ENCODE measurements at regions not wholly inside any gene's neighbourhood (a gene's known extent, or its start where the extent isn't known, plus 50 kb on each side); places are given as distances from the start of the nearest gene placed in this dataset.
A peak's percentile ranks its signal among the peaks of the same experiment; 100 is the strongest.
"Not testable (repeated sequence)": the region's sequence is repeated elsewhere in the genome, so short reads cannot be mapped to it uniquely, and the experiment has no call there.

DNA sequence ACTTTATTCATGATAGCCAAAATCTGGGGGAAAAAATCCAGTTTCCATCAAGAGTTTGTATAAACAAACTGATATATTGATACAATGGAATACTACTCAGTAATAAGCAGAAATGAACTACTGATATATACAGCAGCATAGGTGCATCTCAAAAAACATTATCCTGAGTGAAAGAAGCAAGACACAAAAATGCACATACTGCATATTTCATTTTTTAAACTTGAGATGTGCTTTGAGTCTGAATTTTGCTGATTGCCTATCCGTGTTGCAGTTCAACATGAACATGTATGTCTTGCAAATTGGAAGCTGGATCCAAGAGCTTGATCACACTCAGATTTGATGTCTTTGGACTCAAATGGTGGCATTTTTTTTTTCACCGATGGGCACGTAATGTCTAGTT, 132.4 kb downstream of the TSEN15 start:
- DNase-seq (ENCODE audit: low spot score) = no peak

DNA sequence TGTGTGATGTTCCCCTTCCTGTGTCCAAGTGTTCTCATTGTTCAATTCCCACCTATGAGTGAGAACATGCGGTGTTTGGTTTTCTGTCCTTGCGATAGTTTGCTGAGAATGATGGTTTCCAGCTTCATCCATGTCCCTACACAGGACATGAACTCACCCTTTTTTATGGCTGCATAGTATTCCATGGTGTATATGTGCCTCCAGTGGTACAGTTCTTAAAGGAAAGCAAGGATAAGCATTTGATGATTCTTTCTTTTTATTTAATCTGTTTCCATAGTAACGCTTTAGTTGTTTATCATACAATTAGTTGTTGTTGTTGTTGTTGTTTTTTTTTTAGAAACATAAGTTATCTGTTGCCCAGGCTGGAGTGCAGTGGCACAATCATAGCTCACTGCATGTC, 133.1 kb downstream of the TSEN15 start:
- not testable (repeated sequence) for DNase-seq (ENCODE audit: low spot score)

DNA sequence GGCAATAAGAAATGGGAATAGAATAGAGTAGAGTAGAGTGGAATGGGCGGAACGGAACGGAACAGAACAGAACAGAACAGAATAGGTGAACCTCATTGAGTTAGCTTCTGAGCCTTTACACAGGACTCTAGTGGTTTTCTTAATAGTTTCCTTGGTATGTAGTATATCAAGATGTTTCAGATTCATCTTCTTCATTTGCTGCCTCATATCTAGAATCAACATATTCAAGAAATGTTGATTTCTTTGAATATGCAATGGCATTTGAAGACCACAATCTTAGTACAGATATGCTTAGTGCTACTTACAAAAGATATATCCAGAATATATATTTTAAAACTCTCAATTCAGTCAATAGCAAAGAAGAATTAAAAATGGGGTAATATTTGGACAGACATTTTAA, 133.8 kb downstream of the TSEN15 start:
- DNase-seq (ENCODE audit: low spot score) = no peak

DNA sequence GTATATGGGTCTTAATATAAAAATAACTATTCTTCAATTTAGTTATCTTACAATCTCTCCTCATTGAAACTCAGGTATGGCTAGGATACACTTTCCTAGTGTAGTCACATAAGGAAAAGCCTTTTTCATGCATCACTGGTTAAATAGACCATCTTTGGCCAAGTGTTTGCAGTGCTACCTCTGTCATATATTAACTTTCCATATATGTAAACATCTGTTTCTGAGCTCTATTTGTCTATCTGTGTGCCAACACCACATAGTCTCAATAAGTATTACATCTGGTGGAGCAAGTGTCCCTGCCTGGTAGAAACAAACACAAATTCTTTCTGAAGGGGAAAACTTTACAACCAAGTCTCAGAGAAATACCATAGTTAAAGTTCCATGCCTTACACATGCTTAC, 134.6 kb downstream of the TSEN15 start:
- DNase-seq (ENCODE audit: low spot score) = no peak

DNA sequence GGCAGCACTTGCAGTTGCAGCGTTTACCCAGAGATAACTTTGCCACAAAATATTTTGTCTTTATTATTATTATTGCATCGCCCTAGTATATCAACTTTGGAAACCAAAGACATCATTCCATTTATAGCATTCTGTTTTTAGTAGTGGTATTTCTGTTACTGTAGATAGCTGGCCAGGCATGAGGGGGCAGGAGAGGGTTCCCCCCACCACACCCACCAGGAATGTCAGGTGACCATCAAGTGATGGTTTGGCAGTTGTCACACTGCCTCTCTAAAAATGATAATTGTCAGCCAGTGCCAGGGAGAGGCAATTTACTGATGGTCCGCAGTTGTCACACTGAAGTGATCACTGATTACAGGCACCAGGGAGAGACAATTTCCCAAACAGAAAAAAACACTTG, 135.6 kb downstream of the TSEN15 start:
- no peak for DNase-seq (ENCODE audit: low spot score)

DNA sequence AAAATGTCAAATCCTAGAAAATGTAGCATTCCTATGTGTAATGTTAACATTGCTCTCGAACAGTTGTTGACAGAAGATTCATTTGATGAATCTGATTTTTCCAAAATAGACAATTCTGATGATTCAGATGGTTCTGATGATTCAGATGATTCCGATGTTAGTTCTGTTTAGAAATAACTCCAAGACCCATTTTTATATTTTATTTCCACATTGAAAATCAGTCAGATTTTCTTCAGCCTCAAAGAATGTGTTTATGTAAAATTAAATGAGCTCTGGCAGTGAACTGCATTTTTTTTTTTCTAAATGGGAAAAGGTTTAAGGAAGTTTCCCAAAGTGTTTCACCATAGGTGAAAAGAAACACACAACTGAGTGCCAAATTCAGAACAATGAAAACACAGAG, 136.5 kb downstream of the TSEN15 start:
- no peak for DNase-seq (ENCODE audit: low spot score)

DNA sequence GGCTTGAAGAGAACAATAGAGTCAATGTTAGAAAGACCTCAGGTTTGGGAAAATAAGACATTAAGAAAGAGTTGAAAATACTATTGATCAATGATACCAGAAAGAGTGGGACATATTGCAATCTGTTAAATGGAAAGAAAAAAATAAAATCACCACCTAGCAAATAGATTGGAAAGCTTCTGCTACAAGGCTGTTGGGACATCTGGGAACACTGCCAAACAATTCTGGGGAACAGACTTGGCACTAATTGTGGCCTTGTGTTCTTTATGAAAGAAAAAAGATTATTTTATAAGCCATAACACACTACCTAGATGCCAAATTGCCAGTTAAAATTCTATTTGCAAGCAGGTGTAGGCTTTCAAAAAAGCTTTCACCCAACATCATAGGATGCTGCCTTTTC, 137.8 kb downstream of the TSEN15 start:
- DNase-seq (ENCODE audit: low spot score) = no peak

DNA sequence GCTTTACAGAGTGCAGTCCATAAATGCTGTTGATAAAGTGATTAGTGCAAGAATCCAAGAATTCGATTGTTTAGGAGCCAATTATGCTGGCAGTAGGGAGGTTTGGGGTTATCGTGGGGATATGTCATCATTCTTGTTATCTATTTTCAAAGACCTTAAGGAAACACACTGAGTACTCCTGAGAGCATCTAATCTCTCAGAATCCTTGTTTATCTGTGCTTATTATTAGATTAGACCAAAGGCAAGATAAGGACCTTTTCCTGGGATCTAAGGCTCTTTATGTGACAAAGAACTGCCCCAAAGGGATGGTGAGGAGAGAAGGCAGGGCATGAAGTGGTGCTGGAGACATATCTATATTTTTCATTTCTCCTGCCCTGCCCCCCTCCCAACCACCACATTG, 139.1 kb downstream of the TSEN15 start:
- no peak for DNase-seq (ENCODE audit: low spot score)

DNA sequence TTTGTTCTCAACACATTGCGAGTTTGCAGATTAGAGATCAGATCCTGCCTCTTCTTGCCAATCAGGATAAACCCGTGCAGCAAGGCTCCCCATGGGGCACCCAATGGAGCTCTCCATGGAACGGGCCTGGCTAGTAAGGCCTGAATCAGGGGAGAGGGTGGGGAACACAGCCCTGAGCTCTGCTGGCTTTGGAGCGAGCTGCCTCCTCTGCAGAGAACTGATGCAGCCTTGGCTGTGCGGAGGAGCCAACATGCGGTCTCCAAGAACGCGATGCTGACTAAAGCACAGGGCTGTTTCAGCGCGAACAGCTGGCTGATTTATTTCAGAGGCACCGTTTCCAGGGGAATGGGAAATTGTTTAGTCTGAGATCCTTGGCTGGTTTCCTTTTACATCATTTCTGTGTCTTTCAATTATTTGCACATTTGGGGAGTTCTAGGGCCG, 139.7 kb downstream of the TSEN15 start:
- DNase-seq (ENCODE audit: low spot score) = no peak

DNA sequence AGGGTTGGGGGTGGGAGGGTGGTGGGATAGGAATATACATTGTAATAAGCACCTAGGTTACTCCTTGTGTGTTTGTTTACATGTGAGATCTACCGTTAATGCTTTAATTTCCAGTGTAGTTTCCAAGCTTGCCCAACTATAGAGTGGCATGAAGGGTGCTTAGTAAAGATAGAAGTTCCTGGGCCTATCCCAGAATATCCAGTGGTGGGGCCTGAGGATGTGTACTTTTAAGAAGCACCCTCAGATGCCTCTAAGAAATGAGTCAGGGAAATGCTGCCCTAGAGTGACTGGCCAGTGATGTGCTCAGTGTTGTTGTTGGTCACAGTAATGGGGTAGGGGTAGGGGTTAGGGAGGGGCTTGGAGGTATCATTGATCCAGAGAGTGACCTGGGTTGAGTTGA, 141.3 kb downstream of the TSEN15 start:
- no peak for DNase-seq (ENCODE audit: low spot score)

DNA sequence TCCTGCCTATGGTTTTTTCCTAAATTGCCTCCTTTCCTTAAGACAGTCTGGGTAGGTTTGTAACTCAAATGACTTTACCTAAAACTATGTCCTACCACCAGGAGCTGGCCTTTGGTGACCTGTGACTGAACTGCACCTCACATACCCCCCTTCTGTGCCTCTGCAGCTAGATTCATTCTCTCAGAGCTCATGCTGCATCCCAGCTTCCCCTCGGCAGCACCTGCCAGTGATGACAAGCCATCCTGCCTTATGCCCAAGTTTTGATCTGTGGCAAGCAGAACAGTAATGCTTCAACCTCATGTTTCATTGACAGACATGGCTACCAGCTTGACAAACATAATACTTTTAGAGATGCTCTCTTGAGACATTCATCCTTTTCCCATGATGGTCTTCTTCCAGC, 141.9 kb downstream of the TSEN15 start:
- DNase-seq (ENCODE audit: low spot score) = no peak

DNA sequence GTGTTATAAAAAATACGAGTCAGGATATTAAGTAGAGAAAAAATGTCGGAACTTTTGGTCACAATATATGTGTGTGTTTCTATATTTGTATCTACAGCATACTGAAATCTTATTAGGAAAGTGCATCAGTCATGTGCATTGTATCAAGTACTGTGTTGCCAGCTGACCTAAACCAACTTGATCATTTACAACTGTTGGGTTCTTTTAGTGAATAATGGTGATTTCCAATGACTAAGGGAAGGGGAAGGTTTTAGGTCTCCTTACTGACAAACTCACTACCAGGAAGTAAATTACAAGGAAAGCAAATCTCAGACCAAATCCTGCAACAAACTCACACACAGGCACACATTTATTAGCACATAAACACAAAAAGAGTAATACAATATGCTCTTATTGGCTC, 142.7 kb downstream of the TSEN15 start:
- DNase-seq (ENCODE audit: low spot score) = no peak

DNA sequence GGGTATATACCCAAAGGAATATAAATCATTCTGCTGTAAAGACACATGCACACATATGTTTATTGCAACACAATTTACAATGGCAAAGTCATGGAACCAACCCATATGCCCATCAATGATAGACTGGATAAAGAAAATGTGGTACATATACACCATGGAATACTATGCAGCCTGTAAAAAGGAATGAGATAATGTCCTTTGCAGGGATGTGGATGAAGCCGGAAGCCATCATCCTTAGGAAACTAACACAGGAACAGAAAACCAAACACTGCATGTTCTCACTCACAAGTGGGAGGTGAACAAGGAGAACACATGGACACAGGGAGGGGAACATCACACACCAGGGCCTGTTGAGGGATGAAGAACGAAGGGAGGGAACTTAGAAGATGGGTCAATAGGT, 144.2 kb downstream of the TSEN15 start:
- not testable (repeated sequence) for DNase-seq (ENCODE audit: low spot score)

DNA sequence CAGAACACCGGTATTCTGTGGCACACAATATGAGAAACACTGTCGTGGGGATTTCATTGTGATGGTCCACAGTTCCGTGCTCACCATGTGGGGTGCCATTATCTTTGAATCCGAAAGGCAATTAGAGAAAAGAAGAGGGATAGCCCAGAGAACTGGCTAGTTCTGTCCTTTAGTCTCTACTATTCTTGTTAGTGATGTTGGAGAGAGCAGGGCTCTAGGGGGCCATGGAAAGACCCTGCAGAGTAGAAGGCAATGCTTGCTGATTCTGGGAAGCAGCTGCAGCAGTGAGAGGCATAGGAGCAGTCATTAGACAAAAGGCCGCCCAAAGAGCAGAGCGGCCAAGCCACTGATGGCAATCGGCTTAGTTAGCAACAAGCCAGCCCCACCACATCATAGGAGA, 146.3 kb downstream of the TSEN15 start:
- DNase-seq (ENCODE audit: low spot score) = no peak

DNA sequence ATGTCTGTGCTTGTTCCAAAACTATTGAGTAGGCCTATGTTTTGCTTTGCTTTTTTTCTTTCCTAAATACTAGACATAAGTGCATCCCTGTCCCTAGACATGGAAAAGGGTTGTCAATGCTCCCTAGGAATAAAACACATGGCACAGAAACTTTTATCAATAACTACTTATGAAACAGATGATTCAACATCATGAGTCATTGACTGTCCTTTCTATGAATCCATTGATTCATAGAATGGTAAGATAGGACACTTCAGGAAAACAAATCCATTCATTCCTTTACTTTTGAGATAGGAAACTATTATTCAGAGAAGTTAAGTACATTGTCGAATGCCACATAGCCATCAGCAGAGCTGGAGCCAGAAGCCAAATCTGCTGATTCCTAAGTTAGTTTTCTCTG, 147.5 kb downstream of the TSEN15 start:
- no peak for DNase-seq (ENCODE audit: low spot score)

DNA sequence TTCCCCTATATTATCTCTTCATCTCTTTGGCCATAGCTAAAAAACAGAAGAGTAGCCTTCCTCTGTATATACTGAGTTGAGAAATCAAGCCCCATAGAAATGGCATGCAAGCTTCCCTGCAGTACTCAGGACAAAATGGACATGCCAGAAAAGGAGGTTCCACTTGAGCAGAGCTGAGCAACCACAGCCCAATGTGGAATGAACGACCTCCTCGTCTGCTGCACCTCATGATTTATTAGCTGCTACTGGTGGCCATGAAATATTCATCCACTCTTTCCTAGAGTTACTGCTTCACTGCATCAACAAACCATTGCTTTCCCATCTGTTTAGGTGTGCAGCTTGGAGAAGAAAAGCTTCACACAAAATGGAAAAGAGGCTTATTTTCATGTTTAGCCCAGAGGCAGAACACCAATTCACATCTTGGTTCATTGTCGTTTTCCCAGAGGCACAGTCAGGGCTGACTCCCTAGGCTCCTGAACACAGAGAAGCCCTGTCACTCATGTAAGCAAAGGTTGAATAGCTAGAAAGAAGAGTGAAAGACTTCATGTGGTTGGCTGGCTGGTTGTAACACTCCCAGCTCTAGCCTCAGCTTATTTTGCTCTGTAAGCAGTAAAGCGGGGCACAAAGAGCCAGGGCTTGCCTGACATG, 148.0 kb downstream of the TSEN15 start:
- DNase-seq (ENCODE audit: low spot score) = no peak

DNA sequence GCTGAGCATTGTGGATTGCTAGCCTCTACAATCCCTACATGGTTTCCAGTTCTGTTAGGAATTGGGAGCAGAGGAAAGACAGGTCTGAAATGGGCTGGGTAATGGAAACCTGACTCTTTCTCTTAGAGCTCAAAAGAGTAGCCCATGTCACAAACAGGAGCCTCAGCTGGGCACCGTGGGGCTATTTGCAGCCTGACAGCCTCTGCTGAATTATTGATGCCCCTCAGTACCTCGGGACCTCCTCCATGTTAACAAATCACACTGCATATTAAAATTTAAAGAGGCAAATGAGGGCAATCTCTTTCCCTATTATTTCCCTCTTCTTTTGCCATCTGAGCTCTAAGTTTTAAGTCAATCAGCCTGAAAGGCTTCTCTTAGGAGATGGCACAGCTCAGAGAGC, 157.1 kb downstream of the TSEN15 start:
- DNase-seq (ENCODE audit: low spot score) = no peak

DNA sequence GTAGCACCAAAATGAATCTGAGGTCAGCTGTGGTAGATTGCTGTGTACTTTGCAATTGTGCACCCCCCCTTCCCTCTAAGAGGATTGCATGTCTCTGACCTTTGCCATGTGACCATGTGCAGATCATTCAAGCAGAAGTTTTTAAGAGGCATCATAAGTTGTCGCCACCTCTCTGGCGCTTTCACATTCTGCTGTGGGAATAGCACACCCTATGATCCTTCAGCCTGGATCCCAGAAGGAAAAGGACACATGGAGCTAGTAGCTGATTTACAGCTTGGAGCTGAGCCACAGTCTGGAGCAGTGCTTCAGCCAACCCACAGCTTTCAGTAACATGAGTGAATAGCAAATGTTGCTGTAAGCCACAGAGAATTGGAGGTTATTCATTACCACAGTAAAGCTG, 158.5 kb downstream of the TSEN15 start:
- DNase-seq (ENCODE audit: low spot score) = no peak

DNA sequence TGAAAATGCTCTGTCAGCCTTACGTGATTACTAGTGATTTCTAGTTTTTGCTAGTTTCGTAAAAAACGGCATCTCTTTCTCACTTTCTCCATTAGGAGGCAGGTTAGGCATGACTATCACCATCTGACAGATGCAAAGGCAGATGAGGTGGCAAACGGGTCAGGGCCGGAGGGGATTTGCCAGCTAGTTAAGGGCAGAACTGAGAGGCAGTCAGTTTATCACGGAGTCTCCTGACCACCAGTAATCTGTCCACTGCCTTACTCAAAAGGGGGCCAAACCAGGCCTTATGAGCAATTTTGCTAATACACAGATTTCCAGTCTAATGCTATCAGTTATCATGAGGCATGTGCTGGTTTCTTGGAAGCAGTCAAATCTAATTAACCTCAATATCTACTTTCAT, 159.3 kb downstream of the TSEN15 start:
- DNase-seq (ENCODE audit: low spot score) = no peak

DNA sequence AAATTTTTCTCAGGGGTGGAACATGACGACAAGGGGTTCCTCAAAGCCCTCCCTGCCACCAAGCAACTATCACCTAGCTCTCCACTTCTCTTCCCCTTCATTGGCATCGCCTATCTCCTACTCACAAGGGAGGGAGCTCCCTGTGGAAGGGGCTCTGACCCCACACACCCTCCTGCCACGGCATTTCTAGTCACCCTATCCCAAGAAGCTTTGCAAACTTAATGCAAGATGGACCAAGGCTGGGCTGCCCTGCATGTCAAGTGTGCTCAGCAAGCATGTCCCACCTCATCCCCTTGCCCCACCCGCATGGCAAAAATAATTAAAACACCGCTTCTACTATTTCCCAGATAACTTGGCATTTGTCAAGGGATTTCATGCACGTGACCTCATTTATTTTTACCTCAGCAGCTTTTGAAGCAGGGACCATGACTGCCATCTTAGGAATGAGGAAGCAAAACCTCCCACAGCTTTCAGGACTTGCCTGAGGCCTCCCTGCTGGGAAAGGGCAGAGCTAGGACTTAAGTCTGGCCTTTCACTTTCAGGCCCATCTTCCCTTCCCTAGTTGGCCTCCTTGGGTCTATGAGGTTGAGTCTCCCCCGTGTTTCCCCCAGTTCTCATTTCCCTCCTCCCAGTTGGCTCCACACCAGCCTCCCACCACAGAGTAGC, 161.3 kb downstream of the TSEN15 start:
- peak; percentile 6 for DNase-seq (ENCODE audit: low spot score)

DNA sequence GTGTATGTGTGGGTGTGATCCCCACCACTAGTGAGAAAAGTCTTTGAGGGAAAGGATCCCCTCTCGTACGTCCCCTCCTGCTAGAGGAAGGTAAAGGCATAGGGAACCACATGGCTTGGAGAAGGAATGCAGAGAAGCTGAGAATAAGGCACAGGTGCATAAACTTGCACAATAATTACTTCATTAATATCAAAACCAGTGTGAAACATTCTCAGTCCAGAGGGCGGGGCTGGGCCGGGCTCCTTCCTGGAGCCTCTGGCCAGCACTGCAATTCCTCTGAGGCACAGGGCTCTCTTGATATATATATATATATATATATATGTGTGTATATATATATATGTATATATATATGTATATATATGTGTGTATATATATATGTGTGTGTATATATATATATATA, 162.6 kb downstream of the TSEN15 start:
- DNase-seq (ENCODE audit: low spot score) = no peak

DNA sequence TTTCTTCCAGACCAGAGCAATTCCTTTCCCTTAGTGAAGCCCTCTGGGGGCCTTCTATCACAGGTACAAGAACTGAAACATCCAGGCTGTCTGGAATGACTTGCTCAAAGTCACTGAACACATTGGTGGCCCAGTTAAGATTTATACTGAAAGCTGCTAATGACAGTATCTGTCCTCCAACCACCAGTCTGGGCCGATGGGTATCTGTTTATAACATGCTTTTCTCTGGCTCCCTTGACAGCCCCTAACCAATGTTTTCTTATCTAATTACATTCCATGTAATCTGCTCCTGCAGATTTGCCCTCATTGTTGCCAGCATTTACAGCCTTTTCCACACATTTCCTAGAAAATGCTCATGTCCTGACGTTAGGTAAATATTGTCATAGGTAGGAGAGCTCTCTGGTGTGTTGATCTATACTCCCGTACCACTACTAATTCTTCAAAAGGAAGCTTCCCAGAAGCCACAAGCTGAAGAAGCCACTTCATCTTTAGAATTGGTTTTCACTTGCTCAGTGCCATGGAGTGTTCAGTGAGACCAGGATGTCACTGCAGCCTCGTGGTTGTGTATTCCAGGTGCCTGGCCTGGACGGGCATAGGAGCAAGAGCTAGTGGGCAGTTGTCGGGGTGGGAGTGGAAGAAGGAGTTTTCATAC, 163.9 kb downstream of the TSEN15 start:
- DNase-seq (ENCODE audit: low spot score) = no peak

DNA sequence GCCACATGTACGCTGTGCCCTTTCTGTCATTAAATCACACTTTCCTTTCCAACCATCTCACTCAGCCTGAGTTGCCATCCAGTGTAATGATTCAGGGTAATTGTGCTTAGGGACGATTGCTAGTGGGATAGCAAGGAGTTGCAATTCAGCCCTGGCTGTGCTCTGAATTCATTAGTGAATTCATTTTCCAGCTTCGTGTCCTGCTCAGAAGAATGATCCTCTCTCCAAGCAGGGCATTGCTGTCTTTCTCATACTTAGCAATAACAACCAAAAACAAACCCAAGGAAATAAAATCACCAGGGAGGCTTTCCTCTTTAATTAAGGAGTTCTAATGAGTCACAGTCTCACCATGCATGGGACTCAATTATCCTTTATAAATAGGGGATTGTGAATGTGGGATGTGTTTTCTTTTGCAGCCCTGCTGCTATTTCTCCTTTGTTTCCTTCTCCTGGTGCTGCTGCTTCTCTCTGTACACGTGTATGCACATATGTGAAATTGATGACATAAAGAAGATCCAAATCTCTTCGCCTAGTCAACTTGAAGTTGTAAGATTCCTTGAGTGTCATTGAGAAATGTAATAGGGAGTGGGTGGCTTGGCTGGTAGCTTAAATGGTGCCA, 167.0 kb downstream of the TSEN15 start:
- no peak for DNase-seq (ENCODE audit: low spot score)
